Keratinocyte (primary cell): ENCODE measurements at regions not wholly inside any gene's neighbourhood (a gene's known extent, or its start where the extent isn't known, plus 50 kb on each side); places are given as distances from the start of the nearest gene placed in this dataset.

Experiments used
- DNase-seq: peaks from one replicate; pipeline ENCODE4 v3.0.0-alpha.2; 2011; ENCODE audit warnings: low read depth, missing footprints, low spot score
- FAIRE-seq: peaks from 2 replicates; lab custom pipeline; 2011; peaks lifted over from hg19 to GRCh38; lab: Jason Lieb, UNC
- H2AFZ ChIP-seq: 2 replicates; pipeline ENCODE4 v1.6.0; 2012; ENCODE audit warnings: low read length, control low read depth, inconsistent platforms; ENCODE audit not compliant: control insufficient read depth
- H3K27ac ChIP-seq: 2 replicates; pipeline ENCODE4 v1.5.1; 2011; ENCODE audit warnings: low read length; ENCODE audit not compliant: control insufficient read depth, insufficient read depth
- H3K27me3 ChIP-seq: 3 replicates; pipeline ENCODE4 v1.6.0; 2011; ENCODE audit warnings: low read length; ENCODE audit not compliant: control insufficient read depth, insufficient read depth; ENCODE audit errors: extremely low read depth
- H3K36me3 ChIP-seq, 2 experiments: 2 replicates in 1 of 2; 3 replicates in 1 of 2; pipeline ENCODE4 v1.5.1; 2011; ENCODE audit warnings: low read length in 2 of 2, mild to moderate bottlenecking in 1 of 2; ENCODE audit not compliant: control insufficient read depth in 2 of 2, insufficient read depth in 2 of 2; ENCODE audit errors: extremely low read depth in 1 of 2
- H3K4me1 ChIP-seq: 3 replicates; pipeline ENCODE4 v1.5.1; 2011; ENCODE audit warnings: low read length; ENCODE audit not compliant: control insufficient read depth, insufficient read depth; ENCODE audit errors: extremely low read depth
- H3K4me2 ChIP-seq: 3 replicates; pipeline ENCODE4 v1.6.0; 2011; ENCODE audit warnings: low read depth, low read length; ENCODE audit not compliant: control insufficient read depth, insufficient read depth; ENCODE audit errors: extremely low read depth
- H3K4me3 ChIP-seq, 3 experiments: fragments of 200-600 bp in 1 of 3; sonication (generic) in 1 of 3; 2 replicates in 2 of 3; 3 replicates in 1 of 3; pipeline ENCODE4 v1.5.1; 2011 to 2016; ENCODE audit warnings: low read length in 3 of 3, mild to moderate bottlenecking in 3 of 3, control low read depth in 2 of 3, inconsistent platforms in 1 of 3, low read depth in 1 of 3, mixed read lengths in 1 of 3, mixed run types in 1 of 3, moderate library complexity in 1 of 3; ENCODE audit not compliant: control insufficient read depth in 2 of 3, insufficient read depth in 2 of 3; ENCODE audit errors: extremely low read depth in 1 of 3
- H3K79me2 ChIP-seq: 2 replicates; pipeline ENCODE4 v1.6.0; 2012; ENCODE audit warnings: low read length; ENCODE audit not compliant: control insufficient read depth, insufficient read depth
- H3K9ac ChIP-seq: 3 replicates; pipeline ENCODE4 v1.6.0; 2011; ENCODE audit warnings: low read length; ENCODE audit not compliant: control insufficient read depth, insufficient read depth; ENCODE audit errors: extremely low read depth
- H3K9me1 ChIP-seq: 3 replicates; pipeline ENCODE4 v1.6.0; 2011; ENCODE audit warnings: low read length; ENCODE audit not compliant: control insufficient read depth, insufficient read depth; ENCODE audit errors: extremely low read depth
- H3K9me3 ChIP-seq: 2 replicates; pipeline ENCODE4 v1.5.1; 2012; ENCODE audit warnings: low read depth, low read length; ENCODE audit not compliant: control insufficient read depth
- H4K20me1 ChIP-seq: 3 replicates; pipeline ENCODE4 v1.6.0; 2011; ENCODE audit warnings: low read length; ENCODE audit not compliant: control insufficient read depth, insufficient read depth; ENCODE audit errors: extremely low read depth
- EZH2 ChIP-seq: IDR thresholded peaks from one replicate; pipeline ENCODE4 v1.6.1; 2012; ENCODE audit warnings: inconsistent platforms, mild to moderate bottlenecking, low read length, moderate library complexity
- dilution Hi-C: fragments of 300-500 bp; cut with MboI; formaldehyde crosslinking; loops from one replicate; pipeline ENCODE4 v1.7.0; 2020; ENCODE audit warnings: low sequenced_read_pairs; ENCODE audit not compliant: extremely low pct_ligation_motif_present
- TF ChIP-seq, protein P1 (sequence below), 3 experiments: IDR thresholded peaks in 1 of 3; conservative IDR thresholded peaks in 1 of 3; optimal IDR thresholded peaks in 1 of 3; 2 replicates in 2 of 3; 3 replicates in 1 of 3; pipeline versions ENCODE3 to v1.5.1; 2011; ENCODE audit warnings: low read length in 3 of 3, mild to moderate bottlenecking in 3 of 3, moderate library complexity in 2 of 3, control low read depth in 1 of 3, inconsistent platforms in 1 of 3; ENCODE audit not compliant: insufficient read depth in 2 of 3; ENCODE audit errors: extremely low read depth in 1 of 3

DNA sequence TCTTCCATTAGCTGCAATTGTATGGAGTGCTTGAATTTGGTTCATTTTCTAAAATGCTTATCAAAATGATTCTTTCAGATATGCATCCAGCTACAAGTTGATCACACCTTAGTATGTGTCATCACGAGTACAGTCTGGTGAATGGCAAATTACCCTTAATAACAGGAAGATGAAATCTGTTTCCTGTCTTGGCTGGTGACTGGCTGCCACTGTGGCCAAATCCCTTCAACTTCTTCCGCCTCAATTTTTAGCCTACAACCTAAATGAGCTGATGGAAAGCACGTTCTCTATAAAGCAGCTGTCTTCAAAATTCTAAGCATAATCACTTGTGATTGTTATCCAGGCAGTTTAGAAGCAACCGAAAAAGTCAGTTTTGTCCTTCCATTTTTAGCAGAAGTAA is 387.1 kb upstream of the NECTIN3 start:
- no peak overlapping the region for H3K27ac ChIP-seq
- TF ChIP-seq, protein P1, sequence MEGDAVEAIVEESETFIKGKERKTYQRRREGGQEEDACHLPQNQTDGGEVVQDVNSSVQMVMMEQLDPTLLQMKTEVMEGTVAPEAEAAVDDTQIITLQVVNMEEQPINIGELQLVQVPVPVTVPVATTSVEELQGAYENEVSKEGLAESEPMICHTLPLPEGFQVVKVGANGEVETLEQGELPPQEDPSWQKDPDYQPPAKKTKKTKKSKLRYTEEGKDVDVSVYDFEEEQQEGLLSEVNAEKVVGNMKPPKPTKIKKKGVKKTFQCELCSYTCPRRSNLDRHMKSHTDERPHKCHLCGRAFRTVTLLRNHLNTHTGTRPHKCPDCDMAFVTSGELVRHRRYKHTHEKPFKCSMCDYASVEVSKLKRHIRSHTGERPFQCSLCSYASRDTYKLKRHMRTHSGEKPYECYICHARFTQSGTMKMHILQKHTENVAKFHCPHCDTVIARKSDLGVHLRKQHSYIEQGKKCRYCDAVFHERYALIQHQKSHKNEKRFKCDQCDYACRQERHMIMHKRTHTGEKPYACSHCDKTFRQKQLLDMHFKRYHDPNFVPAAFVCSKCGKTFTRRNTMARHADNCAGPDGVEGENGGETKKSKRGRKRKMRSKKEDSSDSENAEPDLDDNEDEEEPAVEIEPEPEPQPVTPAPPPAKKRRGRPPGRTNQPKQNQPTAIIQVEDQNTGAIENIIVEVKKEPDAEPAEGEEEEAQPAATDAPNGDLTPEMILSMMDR (optimal IDR thresholded peaks at IDR 0.05 in 1 of 3, IDR thresholded peaks at IDR 0.05 in 1 of 3, conservative IDR thresholded peaks at IDR 0.05 in 1 of 3; ENCODE audit: extremely low read depth in 1 of 3, insufficient read depth in 2 of 3, low read length in 3 of 3) = no peak
- TF ChIP-seq EZH2 = no peak
- H3K4me2 ChIP-seq = no peak overlapping the region
- H3K4me3 ChIP-seq = no peak overlapping the region
- H3K9ac ChIP-seq = no peak overlapping the region
- H3K36me3 ChIP-seq = no peaks in the 10 kb centered on the region
- no peaks in the 10 kb centered on the region for H3K4me1 ChIP-seq
- H3K79me2 ChIP-seq = no peaks in the 10 kb centered on the region
- DNase-seq = no peak
- no peaks in the 10 kb centered on the region for H3K9me1 ChIP-seq
- dilution Hi-C loops = no loop called here
- H4K20me1 ChIP-seq = no peaks in the 10 kb centered on the region
- no peaks in the 10 kb centered on the region for H3K9me3 ChIP-seq
- no peak for FAIRE-seq
- H3K27me3 ChIP-seq = no peaks in the 10 kb centered on the region
- no peak overlapping the region for H2AFZ ChIP-seq

DNA sequence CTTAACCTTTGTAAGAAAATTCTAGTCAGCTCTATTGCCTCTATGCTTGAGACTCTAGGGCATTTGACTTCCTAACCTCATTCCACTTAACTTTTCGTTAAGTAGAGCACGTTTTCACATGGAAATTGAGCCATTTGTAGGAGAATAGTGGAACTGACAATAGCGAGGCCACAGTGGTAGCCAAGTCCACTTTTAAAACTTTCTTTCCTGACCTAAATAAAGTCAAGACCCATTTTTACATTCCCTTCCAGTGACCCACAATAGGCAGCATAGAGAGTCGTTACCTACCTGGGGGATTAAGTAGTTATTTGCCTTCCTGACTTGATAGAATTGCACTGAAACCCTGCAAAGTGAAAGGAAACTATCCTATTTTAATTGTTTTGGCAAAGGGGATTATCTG is 386.0 kb upstream of the NECTIN3 start:
- Histone ChIP-seq H3K9ac (no peak overlapping the region), H3K36me3 (no peaks in the 10 kb centered on the region), H4K20me1 (no peaks in the 10 kb centered on the region), H3K79me2 (no peaks in the 10 kb centered on the region), H3K9me1 (no peaks in the 10 kb centered on the region), H3K4me1 (no peaks in the 10 kb centered on the region), H3K4me3 (no peak overlapping the region), H3K27ac (no peak overlapping the region), H3K27me3 (no peaks in the 10 kb centered on the region), H3K4me2 (no peak overlapping the region), H2AFZ (no peak overlapping the region), H3K9me3 (no peaks in the 10 kb centered on the region)
- DNase-seq (no peak), FAIRE-seq (no peak)
- no peak for TF ChIP-seq EZH2
- TF ChIP-seq, protein P1 (optimal IDR thresholded peaks at IDR 0.05 in 1 of 3, IDR thresholded peaks at IDR 0.05 in 1 of 3, conservative IDR thresholded peaks at IDR 0.05 in 1 of 3; ENCODE audit: extremely low read depth in 1 of 3, insufficient read depth in 2 of 3, low read length in 3 of 3) = no peak
- dilution Hi-C loops = no loop called here
